Liver (tissue), 8 donors: ENCODE measurements at regions not wholly inside any gene's neighbourhood (a gene's known extent, or its start where the extent isn't known, plus 50 kb on each side); places are given as distances from the start of the nearest gene placed in this dataset.

Source experiments
- DNase-seq: peaks from one replicate; pipeline ENCODE4 v3.0.0-alpha.2; 2017; ENCODE audit warnings: low spot score
- H3K27ac ChIP-seq, 2 donors: one replicate each; pipeline ENCODE4 v1.7.0; 2013; ENCODE audit warnings: inconsistent platforms in 2 of 2, low read length in 2 of 2, control low read depth in 1 of 2, low read depth in 1 of 2, mild to moderate bottlenecking in 1 of 2
- H3K27me3 ChIP-seq, 4 donors: one replicate each; pipeline versions ENCODE4 v1.6.1 to v1.7.0; 2013; ENCODE audit warnings: low read length in 3 of 4, inconsistent platforms in 1 of 4, mild to moderate bottlenecking in 1 of 4, moderate library complexity in 1 of 4; ENCODE audit not compliant: control insufficient read depth in 4 of 4, insufficient read depth in 4 of 4
- H3K36me3 ChIP-seq, 4 donors: one replicate each; pipeline versions ENCODE4 v1.6.1 to v1.7.0; 2013; ENCODE audit warnings: low read length in 3 of 4, mild to moderate bottlenecking in 3 of 4, low read depth in 1 of 4, moderate library complexity in 1 of 4; ENCODE audit not compliant: control insufficient read depth in 4 of 4, insufficient read depth in 3 of 4
- H3K4me1 ChIP-seq, 4 donors: one replicate each; pipeline versions ENCODE4 v1.6.1 to v1.7.0; 2013; ENCODE audit warnings: low read length in 3 of 4, mild to moderate bottlenecking in 3 of 4, moderate library complexity in 1 of 4; ENCODE audit not compliant: control insufficient read depth in 4 of 4, insufficient read depth in 4 of 4
- H3K4me3 ChIP-seq, 3 donors: one replicate each; pipeline versions ENCODE4 v1.6.1 to v1.7.0; 2013; ENCODE audit warnings: low read length in 3 of 3, control low read depth in 1 of 3, low read depth in 1 of 3, mild to moderate bottlenecking in 1 of 3
- H3K9ac ChIP-seq, 2 donors: one replicate each; pipeline ENCODE4 v1.7.0; 2013; ENCODE audit warnings: low read length in 2 of 2, mild to moderate bottlenecking in 2 of 2, moderate library complexity in 2 of 2, control low read depth in 1 of 2, low read depth in 1 of 2
- H3K9me3 ChIP-seq, 4 donors: one replicate each; pipeline versions ENCODE4 v1.6.1 to v1.7.0; 2013; ENCODE audit warnings: low read length in 3 of 4; ENCODE audit not compliant: control insufficient read depth in 4 of 4
- ATF3 ChIP-seq: IDR thresholded peaks from 2 replicates; pipeline ENCODE4 v1.6.1; 2016; ENCODE audit warnings: antibody characterized with exemption
- EGR1 ChIP-seq, 2 donors: IDR thresholded peaks; 2 replicates each; pipeline ENCODE4 v1.6.1; 2016 to 2018; ENCODE audit warnings: antibody characterized with exemption in 2 of 2, low read depth in 2 of 2
- FOXA1 ChIP-seq: IDR thresholded peaks from 2 replicates; pipeline ENCODE4 v1.6.1; 2016; ENCODE audit warnings: antibody characterized with exemption
- FOXA2 ChIP-seq: IDR thresholded peaks from 2 replicates; pipeline ENCODE4 v1.6.1; 2016; ENCODE audit warnings: antibody characterized with exemption
- GABPA ChIP-seq, 2 donors: IDR thresholded peaks in 1 of 2; conservative IDR thresholded peaks in 1 of 2; 2 replicates each; pipeline ENCODE4 v1.6.1; 2016; ENCODE audit warnings: antibody characterized with exemption in 2 of 2, mild to moderate bottlenecking in 1 of 2, moderate library complexity in 1 of 2
- HNF4A ChIP-seq, 2 donors: conservative IDR thresholded peaks; 2 replicates each; pipeline ENCODE4 v1.6.1; 2016; ENCODE audit warnings: antibody characterized with exemption in 2 of 2, mild to moderate bottlenecking in 2 of 2
- HNF4G ChIP-seq: IDR thresholded peaks from 2 replicates; pipeline ENCODE4 v1.6.1; 2016; ENCODE audit warnings: antibody characterized with exemption
- JUND ChIP-seq, 2 donors: IDR thresholded peaks; 2 replicates each; pipeline ENCODE4 v1.6.1; 2016; ENCODE audit warnings: antibody characterized with exemption in 2 of 2
- MAX ChIP-seq: IDR thresholded peaks from 2 replicates; pipeline ENCODE4 v1.6.1; 2016; ENCODE audit warnings: antibody characterized with exemption
- NR2F2 ChIP-seq: IDR thresholded peaks from 2 replicates; pipeline ENCODE4 v1.6.1; 2016; ENCODE audit warnings: antibody characterized with exemption
- RAD21 ChIP-seq, 2 donors: IDR thresholded peaks; 2 replicates each; pipeline ENCODE4 v1.6.1; 2016; ENCODE audit warnings: antibody characterized with exemption in 2 of 2, mild to moderate bottlenecking in 2 of 2
- RXRA ChIP-seq, 2 donors: IDR thresholded peaks; 2 replicates each; pipeline ENCODE4 v1.6.1; 2017 to 2018; ENCODE audit warnings: antibody characterized with exemption in 2 of 2, mild to moderate bottlenecking in 1 of 2
- SP1 ChIP-seq: IDR thresholded peaks from 2 replicates; pipeline ENCODE4 v1.6.1; 2018; ENCODE audit warnings: antibody characterized with exemption, mild to moderate bottlenecking
- TAF1 ChIP-seq: conservative IDR thresholded peaks from 2 replicates; pipeline ENCODE4 v1.6.1; 2016; ENCODE audit warnings: antibody characterized with exemption, mild to moderate bottlenecking
- YY1 ChIP-seq: IDR thresholded peaks from 2 replicates; pipeline ENCODE4 v1.6.1; 2016; ENCODE audit warnings: antibody characterized with exemption, mild to moderate bottlenecking
- WGBS: extraction: QIAGEN DNeasy Blood & Tissue Kit; methylation state at CpG from one replicate; pipeline ENCODE4 v1.1.7; 2013; 5-methylcytosine and 5-hydroxymethylcytosine counted together
- TF ChIP-seq, protein P1 (sequence below): IDR thresholded peaks from 2 replicates; pipeline ENCODE4 v1.6.1; 2016; ENCODE audit warnings: antibody characterized with exemption
- TF ChIP-seq, protein P2 (sequence below): IDR thresholded peaks from 2 replicates; pipeline ENCODE4 v1.6.1; 2016; ENCODE audit warnings: antibody characterized with exemption, mild to moderate bottlenecking
- TF ChIP-seq, protein P3 (sequence below): fragments of 150-350 bp; IDR thresholded peaks from 2 replicates; pipeline ENCODE4 v1.5.1; 2017; ENCODE audit warnings: improper control_type of control experiment, low read depth, low read length; ENCODE audit not compliant: missing input control
- donor health status: healthy.
- donor health status: healthy.
- donor health status: healthy.
- donor health status: healthy.
- donor health status: healthy.

GRCh38 chr22:48091656-48092223, 1329.3 kb downstream of the TBC1D22A start:
- DNase-seq, result no peak
- Histone ChIP-seq H3K27ac (no peak overlapping the region), H3K4me3 (no peak overlapping the region), H3K36me3 (no peaks in the 10 kb centered on the region), H3K9ac (no peak overlapping the region), H3K4me1 (no peaks in the 10 kb centered on the region), H3K27me3 (peaks cover 0 to 5% (median 1%) of the 10 kb centered on the region in 4 donors), H3K9me3 (no peaks in the 10 kb centered on the region)
- TF ChIP-seq TAF1 (no peak), RXRA (IDR thresholded peaks at IDR 0.05) (no peak), ATF3 (no peak), HNF4A (conservative IDR thresholded peaks at IDR 0.05) (no peak)
- TF ChIP-seq, protein P1, sequence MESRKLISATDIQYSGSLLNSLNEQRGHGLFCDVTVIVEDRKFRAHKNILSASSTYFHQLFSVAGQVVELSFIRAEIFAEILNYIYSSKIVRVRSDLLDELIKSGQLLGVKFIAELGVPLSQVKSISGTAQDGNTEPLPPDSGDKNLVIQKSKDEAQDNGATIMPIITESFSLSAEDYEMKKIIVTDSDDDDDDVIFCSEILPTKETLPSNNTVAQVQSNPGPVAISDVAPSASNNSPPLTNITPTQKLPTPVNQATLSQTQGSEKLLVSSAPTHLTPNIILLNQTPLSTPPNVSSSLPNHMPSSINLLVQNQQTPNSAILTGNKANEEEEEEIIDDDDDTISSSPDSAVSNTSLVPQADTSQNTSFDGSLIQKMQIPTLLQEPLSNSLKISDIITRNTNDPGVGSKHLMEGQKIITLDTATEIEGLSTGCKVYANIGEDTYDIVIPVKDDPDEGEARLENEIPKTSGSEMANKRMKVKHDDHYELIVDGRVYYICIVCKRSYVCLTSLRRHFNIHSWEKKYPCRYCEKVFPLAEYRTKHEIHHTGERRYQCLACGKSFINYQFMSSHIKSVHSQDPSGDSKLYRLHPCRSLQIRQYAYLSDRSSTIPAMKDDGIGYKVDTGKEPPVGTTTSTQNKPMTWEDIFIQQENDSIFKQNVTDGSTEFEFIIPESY, result no peak
- 76% methylated on average over 10 of the region's 10 CpGs for WGBS

DNA sequence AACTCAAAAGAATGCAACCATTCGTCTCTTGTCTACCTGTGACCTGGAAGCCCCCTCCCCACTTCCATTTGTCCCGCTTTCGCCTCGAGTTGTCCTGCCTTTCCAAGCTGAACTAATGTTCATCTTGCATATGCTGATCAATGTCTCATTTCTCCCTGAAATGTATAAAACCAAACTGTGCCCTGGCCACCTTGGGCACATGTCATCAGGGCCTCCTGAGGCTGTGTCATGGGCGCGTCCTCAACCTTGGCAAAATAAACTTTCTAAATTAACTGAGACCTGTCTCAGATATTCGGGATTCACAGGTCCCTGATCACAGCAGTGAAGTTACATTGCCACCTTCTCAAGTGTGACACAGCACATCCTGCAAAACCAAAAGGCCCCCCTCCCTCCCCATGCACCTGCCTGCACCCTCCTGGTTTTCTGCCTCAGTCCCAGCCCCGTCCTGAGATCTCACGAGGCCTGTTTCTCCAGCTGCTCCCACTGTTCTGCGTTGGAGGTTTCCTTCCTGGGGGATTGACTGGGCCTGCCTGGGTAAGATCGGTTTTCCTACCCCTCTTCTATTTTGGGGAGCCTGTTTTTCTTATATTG, 1328.7 kb downstream of the TBC1D22A start:
- Histone ChIP-seq H3K4me3 (no peak overlapping the region), H3K27ac (no peak overlapping the region), H3K4me1 (no peaks in the 10 kb centered on the region), H3K27me3 (peaks cover 0 to 5% (median 1%) of the 10 kb centered on the region in 4 donors), H3K9me3 (no peaks in the 10 kb centered on the region), H3K9ac (no peak overlapping the region), H3K36me3 (no peaks in the 10 kb centered on the region)
- TF ChIP-seq YY1 (no peak), EGR1 (IDR thresholded peaks at IDR 0.05; ENCODE audit: low read depth in 2 of 2) (no peak), FOXA1 (no peak), HNF4G (no peak), MAX (no peak), RXRA (IDR thresholded peaks at IDR 0.05) (no peak), SP1 (no peak), TAF1 (no peak), ATF3 (no peak), GABPA (IDR thresholded peaks at IDR 0.05 in 1 of 2, conservative IDR thresholded peaks at IDR 0.05 in 1 of 2) (no peak), RAD21 (IDR thresholded peaks at IDR 0.05) (no peak), JUND (IDR thresholded peaks at IDR 0.05) (no peak), HNF4A (conservative IDR thresholded peaks at IDR 0.05) (no peak), NR2F2 (no peak), FOXA2 (no peak)
- TF ChIP-seq, protein P1, result no peak
- TF ChIP-seq, protein P2, sequence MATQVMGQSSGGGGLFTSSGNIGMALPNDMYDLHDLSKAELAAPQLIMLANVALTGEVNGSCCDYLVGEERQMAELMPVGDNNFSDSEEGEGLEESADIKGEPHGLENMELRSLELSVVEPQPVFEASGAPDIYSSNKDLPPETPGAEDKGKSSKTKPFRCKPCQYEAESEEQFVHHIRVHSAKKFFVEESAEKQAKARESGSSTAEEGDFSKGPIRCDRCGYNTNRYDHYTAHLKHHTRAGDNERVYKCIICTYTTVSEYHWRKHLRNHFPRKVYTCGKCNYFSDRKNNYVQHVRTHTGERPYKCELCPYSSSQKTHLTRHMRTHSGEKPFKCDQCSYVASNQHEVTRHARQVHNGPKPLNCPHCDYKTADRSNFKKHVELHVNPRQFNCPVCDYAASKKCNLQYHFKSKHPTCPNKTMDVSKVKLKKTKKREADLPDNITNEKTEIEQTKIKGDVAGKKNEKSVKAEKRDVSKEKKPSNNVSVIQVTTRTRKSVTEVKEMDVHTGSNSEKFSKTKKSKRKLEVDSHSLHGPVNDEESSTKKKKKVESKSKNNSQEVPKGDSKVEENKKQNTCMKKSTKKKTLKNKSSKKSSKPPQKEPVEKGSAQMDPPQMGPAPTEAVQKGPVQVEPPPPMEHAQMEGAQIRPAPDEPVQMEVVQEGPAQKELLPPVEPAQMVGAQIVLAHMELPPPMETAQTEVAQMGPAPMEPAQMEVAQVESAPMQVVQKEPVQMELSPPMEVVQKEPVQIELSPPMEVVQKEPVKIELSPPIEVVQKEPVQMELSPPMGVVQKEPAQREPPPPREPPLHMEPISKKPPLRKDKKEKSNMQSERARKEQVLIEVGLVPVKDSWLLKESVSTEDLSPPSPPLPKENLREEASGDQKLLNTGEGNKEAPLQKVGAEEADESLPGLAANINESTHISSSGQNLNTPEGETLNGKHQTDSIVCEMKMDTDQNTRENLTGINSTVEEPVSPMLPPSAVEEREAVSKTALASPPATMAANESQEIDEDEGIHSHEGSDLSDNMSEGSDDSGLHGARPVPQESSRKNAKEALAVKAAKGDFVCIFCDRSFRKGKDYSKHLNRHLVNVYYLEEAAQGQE, result no peak
- TF ChIP-seq, protein P3, sequence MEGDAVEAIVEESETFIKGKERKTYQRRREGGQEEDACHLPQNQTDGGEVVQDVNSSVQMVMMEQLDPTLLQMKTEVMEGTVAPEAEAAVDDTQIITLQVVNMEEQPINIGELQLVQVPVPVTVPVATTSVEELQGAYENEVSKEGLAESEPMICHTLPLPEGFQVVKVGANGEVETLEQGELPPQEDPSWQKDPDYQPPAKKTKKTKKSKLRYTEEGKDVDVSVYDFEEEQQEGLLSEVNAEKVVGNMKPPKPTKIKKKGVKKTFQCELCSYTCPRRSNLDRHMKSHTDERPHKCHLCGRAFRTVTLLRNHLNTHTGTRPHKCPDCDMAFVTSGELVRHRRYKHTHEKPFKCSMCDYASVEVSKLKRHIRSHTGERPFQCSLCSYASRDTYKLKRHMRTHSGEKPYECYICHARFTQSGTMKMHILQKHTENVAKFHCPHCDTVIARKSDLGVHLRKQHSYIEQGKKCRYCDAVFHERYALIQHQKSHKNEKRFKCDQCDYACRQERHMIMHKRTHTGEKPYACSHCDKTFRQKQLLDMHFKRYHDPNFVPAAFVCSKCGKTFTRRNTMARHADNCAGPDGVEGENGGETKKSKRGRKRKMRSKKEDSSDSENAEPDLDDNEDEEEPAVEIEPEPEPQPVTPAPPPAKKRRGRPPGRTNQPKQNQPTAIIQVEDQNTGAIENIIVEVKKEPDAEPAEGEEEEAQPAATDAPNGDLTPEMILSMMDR, result no peak
- DNase-seq, result no peak
- WGBS, result 75% methylated on average over 11 of the region's 11 CpGs
